HG02571 (cell line): ENCODE measurements at regions not wholly inside any gene's neighbourhood (a gene's known extent, or its start where the extent isn't known, plus 50 kb on each side); places are given as distances from the start of the nearest gene placed in this dataset.

Experiments
- ATAC-seq: cut with Tn5 transposase; IDR thresholded peaks from one replicate; pipeline ENCODE4 v1.9.1; 2021; ENCODE audit warnings: mild to moderate bottlenecking, moderate library complexity; ENCODE audit not compliant: unreplicated experiment

DNA sequence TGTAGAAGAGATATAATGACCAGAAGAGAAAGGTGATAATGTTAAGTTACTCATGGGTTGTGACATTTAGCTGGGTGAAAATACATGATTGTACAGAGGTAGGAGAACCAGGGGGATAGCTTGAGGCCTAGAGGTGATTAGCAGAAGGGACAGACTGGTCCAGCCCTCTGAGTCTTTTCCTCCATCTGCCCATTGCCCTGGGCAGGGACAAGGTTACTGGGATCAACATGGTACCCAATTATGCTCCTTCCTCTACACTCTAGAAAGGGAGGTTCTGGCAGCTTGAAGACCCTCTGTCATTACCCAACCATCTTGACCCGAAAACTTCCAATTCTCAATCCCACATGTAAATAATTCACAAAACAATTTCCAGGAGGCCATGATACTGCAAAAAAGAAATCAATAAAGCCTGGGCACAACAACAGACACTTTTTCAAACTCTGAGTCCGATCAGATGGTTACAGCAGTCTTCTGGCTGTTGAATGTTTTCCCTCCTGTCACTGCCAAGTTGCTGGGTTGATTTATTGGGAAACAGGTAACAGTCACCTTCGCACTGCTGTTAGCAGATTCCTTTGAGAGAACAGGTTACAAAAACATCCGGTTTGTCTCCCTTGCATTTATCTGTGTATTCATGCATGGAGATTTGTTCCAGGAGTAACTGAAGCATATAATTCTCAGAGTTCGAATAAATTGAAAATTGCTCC, 239.1 kb upstream of the HTR2A start:
- no peak for ATAC-seq

DNA sequence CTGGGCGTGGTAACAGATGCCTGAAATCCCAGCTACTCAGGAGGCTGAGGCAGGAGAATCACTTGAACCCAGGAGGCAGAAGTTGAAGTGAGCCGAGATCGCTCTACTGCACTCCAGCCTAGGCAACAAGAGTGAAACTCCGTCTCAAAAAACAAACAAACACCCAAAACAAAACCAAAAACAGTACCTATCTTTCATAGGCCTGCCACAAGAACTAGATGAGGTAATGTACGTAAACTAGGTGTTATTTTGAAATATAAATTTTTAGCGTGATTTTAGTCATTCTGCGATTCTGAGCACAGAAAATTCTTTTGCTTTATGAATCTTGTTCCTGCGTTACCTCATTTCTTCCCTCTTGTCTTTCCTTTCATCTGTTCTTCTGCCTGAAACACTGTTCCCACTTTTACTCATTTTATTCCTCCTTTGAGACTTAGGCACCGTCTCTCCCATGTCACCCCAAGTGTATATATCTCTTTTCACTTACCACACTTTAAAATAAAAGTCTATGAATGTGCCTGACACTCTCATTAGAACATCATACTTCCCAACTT, 238.2 kb upstream of the HTR2A start:
- no peak for ATAC-seq

DNA sequence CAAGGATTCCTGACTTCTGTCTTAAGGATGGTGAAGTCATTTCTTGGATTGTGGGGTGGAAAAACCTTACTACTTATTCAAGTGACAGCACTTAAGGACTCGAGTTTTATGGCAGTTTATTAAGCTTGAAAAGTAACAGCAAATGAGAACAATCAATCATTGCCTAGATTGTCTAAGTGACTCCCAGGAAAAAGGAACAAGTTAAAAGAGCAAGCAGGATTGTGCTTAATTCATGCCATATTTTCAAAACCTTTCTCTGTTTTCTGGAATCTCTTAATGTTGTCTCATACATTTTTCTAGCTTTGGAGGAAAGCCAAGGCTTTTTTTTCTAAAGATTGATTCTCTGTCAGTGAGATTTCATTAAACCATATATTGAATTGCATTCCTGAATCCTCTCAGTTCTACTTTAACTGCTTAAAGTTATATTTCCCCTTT, 236.2 kb upstream of the HTR2A start:
- no peak for ATAC-seq

DNA sequence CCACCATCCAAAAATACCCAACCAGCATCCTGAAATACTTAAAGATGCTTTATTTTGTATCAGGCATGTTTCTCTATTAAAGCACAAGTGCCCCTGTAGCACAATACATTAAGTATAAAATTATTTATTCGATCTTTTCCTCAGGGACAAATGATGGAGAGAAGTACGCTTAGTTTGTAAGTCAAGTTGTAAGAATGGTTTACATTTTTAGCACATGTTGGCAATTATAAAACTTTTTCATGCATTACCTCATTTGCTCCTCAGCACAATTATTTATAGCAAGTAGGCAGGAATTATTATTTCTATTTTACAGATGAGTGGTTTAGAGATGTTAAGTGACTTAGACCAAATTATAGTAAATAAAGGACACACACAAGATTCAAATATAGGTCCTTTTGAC, 232.6 kb upstream of the HTR2A start:
- ATAC-seq = no peak

DNA sequence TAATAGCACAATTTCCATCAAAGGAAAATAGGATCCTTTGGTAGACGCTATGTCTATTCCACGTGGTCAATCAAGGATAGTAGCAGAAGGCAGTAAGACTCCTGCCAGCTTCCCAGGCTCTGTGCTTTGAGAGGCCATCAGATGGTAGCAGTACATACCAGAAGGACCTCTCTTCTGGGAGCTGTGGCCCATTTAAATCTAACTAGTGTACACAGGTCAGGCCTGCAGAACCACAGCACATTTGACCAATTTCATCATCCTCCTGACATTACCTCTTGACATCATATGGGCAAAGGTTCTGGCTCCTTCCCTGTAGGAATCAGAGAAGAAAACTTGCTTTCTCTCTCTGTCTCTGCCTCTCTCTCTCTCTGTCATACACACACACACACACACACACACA, 229.6 kb upstream of the HTR2A start:
- ATAC-seq = no peak

DNA sequence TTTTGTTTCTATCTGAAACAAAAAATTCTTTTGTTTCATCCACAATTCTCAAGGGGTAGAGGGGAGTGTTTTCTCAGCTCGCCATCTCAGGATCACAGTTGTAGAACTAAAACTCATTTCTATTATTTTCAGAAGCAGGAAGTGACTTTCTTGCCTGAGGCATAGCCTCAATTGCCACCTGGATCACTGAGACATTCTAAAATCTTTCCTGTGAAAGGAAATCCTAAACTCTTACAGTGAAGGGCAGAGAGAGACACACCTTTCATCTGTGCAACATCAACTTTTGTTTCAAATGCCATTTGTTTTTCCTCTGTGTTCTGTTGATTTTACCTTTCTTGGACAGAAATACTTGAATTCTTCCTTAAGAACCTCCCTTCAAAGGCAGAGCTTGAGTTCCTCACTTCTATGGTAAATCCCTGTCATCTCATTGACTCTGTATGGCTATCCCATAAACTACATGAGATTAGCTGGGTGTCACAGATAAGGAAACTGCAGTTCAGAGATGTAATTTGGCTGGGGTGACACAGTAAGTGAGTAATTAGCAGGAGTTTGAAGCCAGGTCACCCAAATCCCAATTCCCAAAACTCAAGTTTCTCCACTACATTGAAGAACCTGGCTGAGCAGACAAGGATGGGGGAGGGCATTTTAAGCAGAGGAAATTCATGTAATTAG, 224.4 kb upstream of the HTR2A start:
- no peak for ATAC-seq

DNA sequence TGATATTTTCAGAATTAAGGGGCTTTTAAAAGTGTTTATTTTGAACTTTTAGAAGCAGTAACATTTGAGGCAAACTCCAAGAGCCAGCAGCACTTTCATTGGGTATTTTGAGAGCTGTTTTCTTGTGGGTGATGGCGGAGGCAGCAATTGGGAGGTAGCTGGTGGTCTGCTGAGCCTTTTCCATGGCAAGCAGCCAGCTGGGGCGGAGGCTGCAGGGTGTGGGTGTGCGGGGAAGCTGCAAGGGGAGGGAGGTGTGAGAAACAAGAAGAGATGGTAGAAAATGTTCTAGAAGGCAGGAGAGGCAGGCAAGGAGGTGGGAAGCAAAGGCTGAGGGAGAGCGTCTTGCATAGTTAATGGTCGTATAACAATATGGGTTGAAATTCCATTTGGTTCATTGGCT, 223.4 kb upstream of the HTR2A start:
- ATAC-seq = no peak

DNA sequence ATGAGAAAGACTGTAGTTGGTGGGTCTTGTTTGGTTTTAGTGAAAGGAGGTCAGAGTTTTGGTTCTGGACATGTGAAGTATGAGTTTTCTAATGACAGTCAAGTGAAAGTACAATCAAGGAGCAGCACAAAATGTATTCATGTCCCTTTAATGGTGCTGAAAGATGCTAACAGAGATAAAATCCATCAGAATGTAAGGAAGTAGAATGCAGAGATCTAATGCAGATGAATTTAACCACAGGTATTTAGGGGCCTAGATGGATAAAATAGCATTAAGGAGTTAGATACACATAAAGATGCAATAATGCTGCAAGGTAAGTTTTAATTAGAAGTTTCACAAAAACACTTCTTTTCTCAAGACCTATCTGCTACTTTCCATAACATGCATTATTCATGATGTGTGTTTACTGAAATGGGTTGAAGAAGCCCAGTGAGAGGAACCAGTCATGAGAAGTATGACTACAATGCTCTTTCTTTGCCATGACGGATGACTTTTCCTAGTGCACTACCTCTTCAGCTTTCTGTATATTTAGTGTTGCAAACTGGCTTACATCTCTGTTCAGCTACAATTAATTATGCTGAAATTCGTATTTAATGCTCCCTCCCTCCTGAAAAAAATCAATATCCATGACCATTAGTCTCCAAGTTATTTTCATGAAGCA, 222.9 kb upstream of the HTR2A start:
- no peak for ATAC-seq

DNA sequence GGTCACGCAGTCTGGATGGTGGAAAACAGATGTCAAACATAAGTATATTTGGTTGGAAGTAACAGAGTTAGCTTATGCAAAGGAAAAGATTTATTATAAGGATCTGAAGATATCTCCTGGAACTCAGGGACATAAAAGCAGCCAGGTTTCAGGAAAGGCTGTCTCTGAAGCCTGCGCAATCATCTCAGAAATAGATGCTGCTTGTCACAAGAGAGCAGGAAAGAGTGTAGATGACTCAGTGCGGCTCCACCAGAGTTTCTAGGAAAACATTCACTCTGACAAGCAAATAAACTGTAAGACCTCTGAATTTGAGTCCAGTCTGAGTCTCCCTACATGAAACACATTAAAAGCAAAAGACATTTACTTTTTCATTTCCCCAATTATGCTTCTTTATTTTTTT, 220.4 kb upstream of the HTR2A start:
- no peak for ATAC-seq

DNA sequence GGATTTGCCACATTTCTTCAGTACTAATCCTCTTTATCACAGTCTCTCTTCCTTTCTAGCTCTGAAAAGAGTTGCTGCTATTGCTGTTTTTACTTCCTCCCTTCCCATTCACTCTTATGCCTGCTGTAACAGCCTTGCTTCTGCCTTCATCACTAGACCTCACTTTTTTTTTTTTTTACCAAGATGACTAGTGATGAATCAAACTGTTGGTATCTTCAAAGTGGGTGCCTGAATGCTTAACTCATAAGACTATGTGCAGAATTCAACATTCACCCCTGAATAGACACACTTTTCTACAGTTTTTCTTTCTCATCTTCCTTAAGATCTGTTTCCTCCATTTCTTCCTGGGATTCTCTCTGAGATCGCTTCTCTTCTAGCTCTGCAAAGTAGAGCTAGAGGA, 217.2 kb upstream of the HTR2A start:
- ATAC-seq = no peak

DNA sequence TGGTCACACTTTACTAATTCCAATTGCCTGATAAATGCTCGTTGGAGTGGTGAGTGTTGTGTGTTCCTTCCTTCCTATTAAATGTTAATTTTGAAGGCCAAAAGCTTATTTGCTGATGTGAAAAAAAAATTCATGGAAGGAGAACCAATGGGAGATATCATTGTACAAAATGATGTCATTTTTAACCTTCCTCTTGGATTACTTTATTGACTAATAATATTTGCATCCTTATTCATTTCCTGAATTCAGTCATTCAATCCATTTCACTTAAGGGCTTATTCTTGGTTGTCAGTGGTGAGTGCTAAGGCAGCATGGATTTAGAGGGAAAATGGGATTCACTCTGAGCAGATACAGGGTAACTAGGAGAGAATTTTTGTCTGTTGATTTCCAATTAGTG, 216.0 kb upstream of the HTR2A start:
- no peak for ATAC-seq

DNA sequence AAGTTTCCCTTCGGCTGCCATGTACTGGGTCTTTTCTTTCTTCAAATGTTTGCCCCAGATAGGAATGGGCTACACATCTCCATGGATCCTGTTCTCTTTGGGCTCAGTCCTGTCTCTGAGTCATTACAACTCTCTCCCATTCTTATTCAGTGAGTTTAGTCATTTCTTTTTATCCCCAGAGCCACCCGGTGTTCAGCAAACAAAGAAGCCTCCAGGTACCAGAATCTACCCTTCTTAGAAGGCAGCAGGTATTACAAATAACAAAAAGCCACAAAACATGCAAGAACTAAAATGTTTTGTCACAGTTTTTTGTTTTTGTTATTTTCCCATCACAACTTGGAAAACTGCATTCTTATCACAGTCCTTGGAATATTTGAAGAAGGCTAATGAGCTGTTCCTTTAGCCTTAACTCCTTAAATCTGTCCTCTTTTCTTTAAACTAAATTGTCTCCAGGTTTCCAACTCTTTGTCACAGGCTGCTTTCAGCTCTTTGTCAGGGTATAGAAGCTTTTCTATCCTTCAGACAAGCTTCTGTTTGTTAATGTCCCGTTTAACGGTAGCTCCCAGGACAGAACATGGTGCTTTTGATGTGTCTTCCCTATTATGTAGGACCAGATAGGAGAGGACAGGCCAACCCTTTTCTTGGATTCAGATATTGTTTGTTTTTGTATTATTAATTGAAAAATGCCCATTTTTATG, 215.5 kb upstream of the HTR2A start:
- no peak for ATAC-seq

DNA sequence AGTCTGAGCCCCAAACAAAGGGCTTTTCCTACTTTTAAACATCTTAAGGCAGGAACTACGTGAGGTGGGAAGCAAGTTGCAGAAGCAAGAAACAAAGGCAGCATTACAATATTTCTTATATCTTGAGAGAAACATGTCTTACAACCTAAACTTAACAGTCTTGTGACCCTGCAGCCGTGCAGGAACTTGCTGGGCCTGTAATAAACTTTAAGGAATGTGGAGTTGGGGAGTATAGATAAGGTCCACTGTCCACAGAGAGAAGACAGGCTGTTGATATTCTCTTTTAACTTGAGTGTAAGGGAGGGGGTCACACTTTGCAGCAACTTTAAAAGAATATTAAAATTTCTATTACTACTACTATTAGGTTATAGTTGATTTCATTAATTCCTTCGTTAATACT, 214.6 kb upstream of the HTR2A start:
- ATAC-seq = no peak

DNA sequence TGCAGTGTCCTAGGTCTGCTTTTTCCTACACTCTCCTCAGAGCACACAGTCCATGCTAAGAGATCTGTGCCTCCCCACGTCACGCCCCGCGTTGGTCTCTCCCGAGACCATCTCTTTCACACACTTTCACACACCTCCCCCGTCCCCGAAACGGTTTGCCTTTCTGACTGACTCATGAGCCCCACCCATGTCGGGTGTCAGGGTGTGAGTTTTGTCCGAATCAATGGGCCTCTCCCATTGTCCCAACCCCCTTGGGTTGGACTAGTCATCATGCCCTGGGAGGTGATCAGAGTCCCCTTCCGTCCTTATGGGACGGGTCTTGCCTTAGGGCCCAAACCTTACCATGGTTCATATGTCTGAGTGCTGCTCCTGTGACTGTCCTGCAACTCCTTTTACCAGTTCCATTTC, 214.0 kb upstream of the HTR2A start:
- no peak for ATAC-seq

DNA sequence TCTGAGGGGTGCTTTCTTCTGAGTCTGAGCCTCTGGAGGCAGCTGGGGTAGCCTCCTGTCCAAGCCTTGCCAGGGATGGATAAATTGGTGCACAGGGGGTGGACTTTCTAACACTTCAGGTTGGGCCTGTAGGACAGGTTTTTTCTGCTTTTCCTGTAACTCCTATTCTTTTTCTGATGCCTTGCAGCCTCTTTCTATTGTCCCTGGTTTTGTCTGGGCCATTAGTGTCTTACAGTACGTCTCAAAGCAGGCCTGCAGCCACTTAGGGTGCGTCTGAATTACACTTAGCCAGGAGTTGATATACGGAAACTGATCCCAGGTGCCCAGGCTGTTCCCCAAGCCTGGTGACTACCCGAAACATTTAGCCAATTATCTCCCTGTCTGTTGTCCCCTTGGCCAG, 213.3 kb upstream of the HTR2A start:
- no peak for ATAC-seq

DNA sequence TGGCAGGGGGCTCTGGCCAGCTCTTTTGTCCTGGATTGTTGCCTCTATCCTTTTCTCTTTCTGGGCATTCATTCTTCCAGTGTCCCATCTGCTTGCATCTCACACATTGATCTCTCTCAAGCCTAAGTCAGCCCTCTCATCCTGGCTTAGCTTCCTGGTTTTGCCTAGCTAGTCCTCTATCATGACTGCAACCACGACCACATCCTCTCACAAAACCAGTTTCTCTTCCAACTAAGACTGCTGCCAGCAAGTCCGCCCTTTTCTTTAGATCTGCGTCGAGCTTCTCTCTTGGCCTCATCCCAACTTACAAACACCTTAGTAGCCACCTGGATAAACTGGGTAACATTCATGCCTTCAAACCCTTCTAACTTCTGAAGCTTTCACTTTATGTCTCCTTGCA, 212.2 kb upstream of the HTR2A start:
- ATAC-seq = no peak

DNA sequence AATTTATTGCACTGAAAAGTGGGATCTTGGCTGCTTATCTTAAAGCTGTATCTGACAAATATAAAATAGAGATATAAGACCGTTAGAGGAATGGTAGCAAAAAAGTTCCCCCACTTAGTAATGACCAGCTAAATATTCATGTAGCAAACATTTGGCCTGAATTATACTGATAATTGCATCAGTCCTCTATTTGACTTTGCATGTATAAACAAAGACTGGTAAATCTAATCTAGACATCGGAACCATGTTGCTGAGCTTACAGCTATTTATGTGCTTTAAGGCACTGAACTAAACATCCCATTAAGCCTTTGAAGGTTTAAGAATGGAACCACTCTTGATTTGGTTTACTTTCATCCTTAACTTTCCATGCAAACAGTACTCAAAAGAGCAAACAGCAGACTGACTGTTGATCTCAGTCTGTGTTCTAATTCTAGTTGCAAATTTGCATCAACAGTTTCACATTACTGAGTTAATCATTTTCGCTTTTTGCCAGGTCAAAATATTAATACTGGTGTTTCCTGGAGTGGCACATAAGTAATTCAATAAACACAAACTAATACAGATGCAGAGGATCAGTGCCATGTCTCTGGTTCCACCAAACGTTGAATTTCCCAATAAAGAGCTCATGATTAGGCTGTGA, 203.5 kb upstream of the HTR2A start:
- peak; percentile 83 for ATAC-seq

DNA sequence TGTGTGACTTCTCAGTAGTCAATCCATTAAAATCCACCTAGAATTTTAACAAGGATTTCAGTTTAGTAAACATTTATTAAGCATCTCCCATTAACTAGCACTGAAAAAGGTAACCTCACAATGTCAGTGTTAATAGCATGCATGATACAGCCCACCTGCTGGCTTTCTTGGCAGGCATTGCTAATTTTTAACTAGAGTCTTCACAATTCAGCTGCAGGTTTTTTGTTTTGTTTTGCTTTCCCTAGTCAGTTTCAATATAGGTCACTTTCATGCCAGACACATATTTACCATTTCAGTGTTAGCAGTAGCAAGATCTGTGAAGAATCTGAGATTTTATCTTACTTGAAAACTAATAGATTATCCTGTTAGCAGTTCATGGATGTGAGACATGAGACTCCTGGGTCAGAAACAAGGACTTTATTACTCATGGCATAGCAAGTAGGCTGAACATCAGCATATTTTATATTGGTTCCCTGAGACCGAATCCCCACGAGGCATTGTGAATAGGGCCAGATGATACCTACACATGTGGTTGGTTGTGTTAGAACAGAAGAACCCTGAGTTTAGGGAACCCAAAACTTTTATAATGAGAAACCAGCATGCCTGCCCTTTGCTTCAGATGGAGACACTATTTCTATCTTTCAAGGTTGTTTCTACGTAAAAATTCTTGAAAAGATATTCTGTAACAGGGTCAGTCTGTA, 198.0 kb upstream of the HTR2A start:
- ATAC-seq = peak; percentile 94

DNA sequence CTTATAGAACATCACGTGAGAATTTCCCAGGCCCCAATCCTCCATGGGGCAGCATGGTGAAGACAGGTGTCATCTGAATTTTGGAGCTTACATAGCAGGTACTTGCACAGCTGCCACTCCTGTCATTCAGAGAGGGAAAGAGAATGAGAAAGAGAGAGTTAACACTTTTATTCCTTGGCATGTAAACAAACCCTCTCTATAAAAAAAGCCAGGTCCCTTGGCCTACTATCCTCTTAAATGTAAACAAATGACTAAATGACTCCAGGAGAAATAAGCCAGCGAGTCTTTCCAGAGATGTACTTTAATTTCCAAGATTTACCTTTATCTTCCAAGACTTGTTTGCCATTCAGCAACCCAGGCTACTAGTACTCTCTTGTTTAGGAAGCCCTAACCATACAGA, 195.3 kb upstream of the HTR2A start:
- ATAC-seq = no peak

DNA sequence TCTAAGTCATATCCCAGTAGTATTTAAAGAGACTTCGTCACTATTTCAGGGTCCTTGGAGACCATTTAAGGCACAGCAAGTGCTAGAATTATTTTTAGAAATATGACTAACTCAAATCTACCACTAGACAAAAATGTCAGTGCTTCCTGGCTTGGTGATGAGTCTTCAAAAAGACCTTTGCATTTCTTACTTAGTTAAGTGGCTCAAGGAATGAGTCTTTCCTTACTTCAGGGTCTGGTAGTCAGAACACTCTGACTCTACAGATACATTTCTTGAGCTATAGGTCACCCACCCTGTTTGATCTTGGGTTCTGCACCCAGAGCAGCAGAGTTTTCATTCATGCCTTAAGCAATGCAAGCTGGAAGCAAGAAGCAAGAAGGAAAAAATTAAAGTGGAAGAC, 191.0 kb upstream of the HTR2A start:
- no peak for ATAC-seq
